ENCODE measurements at regions not wholly inside any gene's neighbourhood (a gene's known extent, or its start where the extent isn't known, plus 50 kb on each side); places are given as distances from the start of the nearest gene placed in this dataset.

DNA sequence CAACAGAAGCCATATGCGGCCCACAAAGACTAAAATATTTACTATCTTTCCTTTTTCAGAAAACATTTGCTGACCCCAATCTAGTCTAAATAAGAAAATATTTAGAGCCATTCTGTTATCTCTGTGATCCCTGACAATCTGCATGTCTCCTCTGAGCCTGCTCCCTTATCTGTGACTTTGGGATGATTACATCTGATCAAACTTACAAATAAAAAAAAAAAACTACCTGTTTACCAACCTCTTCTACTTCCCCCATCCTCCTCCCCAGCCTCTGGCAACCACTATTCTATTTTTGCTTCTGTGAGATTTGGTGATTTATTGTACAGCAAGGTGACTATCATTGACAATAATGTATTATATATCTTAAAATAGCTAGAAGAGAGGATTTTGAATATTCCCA, 176.3 kb upstream of the CD180 start:
- TF ChIP-seq, protein P1, sequence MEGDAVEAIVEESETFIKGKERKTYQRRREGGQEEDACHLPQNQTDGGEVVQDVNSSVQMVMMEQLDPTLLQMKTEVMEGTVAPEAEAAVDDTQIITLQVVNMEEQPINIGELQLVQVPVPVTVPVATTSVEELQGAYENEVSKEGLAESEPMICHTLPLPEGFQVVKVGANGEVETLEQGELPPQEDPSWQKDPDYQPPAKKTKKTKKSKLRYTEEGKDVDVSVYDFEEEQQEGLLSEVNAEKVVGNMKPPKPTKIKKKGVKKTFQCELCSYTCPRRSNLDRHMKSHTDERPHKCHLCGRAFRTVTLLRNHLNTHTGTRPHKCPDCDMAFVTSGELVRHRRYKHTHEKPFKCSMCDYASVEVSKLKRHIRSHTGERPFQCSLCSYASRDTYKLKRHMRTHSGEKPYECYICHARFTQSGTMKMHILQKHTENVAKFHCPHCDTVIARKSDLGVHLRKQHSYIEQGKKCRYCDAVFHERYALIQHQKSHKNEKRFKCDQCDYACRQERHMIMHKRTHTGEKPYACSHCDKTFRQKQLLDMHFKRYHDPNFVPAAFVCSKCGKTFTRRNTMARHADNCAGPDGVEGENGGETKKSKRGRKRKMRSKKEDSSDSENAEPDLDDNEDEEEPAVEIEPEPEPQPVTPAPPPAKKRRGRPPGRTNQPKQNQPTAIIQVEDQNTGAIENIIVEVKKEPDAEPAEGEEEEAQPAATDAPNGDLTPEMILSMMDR (IDR thresholded peaks at IDR 0.05) = no peak
- Histone ChIP-seq H3K9me3 (no peaks in the 10 kb centered on the region), H3K36me3 (no peaks in the 10 kb centered on the region), H3K9ac (ENCODE audit: low read depth in 2 of 2, low read length in 2 of 2) (no peak overlapping the region), H3K4me3 (no peak overlapping the region), H3K4me1 (no peaks in the 10 kb centered on the region), H3K27me3 (no peaks in the 10 kb centered on the region), H3K27ac (no peak overlapping the region)
- intact Hi-C loops (cut with DNase I) = no loop called here
- DNase-seq = no peak

DNA sequence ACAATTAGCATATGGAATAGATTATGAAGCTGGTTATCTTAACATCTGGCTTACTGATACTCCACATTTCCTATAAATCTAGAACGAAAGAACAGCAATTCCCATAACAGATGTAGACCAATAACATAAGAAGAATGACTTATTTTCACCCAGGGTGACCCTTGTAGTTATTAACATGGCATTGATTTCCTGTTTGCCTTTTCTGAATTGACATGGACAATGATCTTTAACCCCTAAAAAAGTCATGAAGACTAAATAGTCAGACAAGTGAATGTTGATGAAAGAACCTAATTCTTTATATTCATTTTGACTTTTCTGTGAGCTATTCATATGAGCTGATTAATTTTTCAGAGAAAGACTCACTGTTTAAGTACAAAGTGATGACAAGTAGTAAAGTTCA, 175.3 kb upstream of the CD180 start:
- Histone ChIP-seq H3K9ac (ENCODE audit: low read depth in 2 of 2, low read length in 2 of 2) (no peak overlapping the region), H3K27ac (no peak overlapping the region), H3K9me3 (no peaks in the 10 kb centered on the region), H3K4me3 (no peak overlapping the region), H3K27me3 (no peaks in the 10 kb centered on the region), H3K36me3 (no peaks in the 10 kb centered on the region), H3K4me1 (no peaks in the 10 kb centered on the region)
- DNase-seq = no peak
- TF ChIP-seq, protein P1 (IDR thresholded peaks at IDR 0.05) = no peak
- intact Hi-C loops (cut with DNase I) = no loop called here

DNA sequence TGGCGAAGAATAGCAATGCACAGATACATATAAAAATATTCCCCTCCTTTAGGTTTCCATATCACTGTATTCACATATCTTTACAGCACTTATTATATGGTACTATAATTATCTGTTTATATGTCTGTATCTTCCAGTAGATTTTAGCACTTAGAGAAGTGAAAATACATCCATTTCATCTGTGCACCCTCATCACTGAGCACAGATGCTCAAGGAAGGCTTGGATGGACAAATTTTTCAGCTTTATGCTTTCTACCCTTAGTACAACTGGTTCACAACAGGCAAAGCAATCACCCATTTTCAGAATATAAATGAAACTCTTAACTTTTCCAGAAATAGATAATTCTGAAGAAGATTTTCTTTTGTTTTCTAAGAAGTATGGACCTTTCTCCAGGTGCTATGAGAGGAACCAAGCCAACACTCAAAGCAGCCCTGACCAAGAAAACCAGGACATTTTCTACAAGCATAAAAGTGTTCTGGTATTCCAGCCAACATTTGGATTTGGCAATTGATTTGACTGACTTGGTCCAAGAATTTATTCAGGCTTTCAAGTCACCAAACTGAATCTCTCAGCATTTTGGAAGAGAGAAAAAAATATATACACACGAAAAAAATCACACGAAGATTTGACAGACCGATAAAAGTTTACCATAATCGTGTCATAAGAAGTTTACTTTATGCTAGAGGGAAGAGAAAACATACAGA, 170.2 kb upstream of the CD180 start:
- Histone ChIP-seq H3K36me3 (no peaks in the 10 kb centered on the region), H3K9me3 (no peaks in the 10 kb centered on the region), H3K9ac (ENCODE audit: low read depth in 2 of 2, low read length in 2 of 2) (no peak overlapping the region), H3K27ac (no peak overlapping the region), H3K4me3 (no peak overlapping the region), H3K4me1 (no peaks in the 10 kb centered on the region), H3K27me3 (no peaks in the 10 kb centered on the region)
- DNase-seq = no peak
- intact Hi-C loops (cut with DNase I) = no loop called here
- TF ChIP-seq, protein P1 (IDR thresholded peaks at IDR 0.05) = no peak

DNA sequence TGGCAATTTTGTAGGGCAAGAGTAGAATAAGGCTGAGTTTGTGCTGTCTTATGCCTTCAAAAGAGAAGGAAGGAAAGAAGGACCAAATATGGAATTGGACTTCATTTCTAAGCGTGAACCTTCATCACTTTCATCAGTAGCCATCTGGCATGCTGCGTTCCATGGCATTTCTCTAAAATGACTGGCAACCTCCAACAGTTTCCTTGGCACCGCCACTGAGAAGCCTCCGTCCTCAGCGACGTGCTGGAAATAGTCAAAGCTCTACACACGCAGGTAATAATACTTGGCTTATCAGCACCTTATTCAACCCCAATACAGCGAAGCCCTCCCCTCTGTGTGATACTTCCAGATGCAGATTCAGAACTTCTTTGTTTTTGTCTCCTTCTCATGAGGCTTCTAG, 169.7 kb upstream of the CD180 start:
- Histone ChIP-seq H3K4me1 (no peaks in the 10 kb centered on the region), H3K27me3 (no peaks in the 10 kb centered on the region), H3K36me3 (no peaks in the 10 kb centered on the region), H3K27ac (no peak overlapping the region), H3K9ac (ENCODE audit: low read depth in 2 of 2, low read length in 2 of 2) (no peak overlapping the region), H3K4me3 (no peak overlapping the region), H3K9me3 (no peaks in the 10 kb centered on the region)
- no peak for DNase-seq
- TF ChIP-seq, protein P1 (IDR thresholded peaks at IDR 0.05) = no peak
- intact Hi-C loops (cut with DNase I) = no loop called here

DNA sequence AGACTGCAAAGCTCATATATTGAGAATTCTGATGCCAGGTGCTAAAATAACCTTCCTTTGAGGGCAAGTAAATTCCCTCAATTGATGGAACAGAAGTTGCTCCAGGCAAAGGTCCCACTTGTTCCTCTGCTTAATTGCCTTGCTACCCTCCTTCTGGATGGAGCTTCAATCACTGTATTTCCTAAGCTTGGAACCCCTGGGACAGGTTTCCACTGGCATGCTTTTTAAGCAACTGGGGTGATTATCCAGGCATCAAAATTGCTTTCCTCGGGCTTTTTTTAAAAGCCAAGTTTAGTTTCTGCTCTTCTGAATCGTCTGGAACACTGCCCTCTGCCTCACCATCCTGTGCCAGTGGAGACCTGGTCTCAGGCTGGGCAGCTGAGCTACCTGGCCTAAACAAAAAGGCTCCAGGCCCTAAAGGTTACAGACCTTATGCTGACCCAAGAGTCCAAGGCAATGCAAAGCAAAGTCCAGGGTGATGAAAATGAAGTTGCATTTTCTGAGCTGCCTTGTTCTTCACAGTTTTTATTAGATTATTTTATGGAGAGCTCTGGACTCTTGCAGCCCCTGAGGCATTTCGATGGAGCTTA, 167.9 kb upstream of the CD180 start:
- intact Hi-C loops (cut with DNase I) = no loop called here
- Histone ChIP-seq H3K27me3 (no peaks in the 10 kb centered on the region), H3K27ac (no peak overlapping the region), H3K9me3 (no peaks in the 10 kb centered on the region), H3K4me1 (no peaks in the 10 kb centered on the region), H3K36me3 (no peaks in the 10 kb centered on the region), H3K9ac (ENCODE audit: low read depth in 2 of 2, low read length in 2 of 2) (no peak overlapping the region), H3K4me3 (no peak overlapping the region)
- TF ChIP-seq, protein P1 (IDR thresholded peaks at IDR 0.05) = no peak
- DNase-seq = no peak
